HepG2 (cell line): ENCODE measurements at regions not wholly inside any gene's neighbourhood (a gene's known extent, or its start where the extent isn't known, plus 50 kb on each side); places are given as distances from the start of the nearest gene placed in this dataset.

Experiments
- ATAC-seq: fragments of 200-7000 bp; cut with Tn5 transposase; 3 replicates; pipeline ENCODE4 v1.9.1; 2020; ENCODE audit warnings: mild to moderate bottlenecking, moderate library complexity
- BruUV-seq: library from RNA; stranded (reverse); fragments of 400-500 nt; replicated peaks from 2 replicates; lab custom pipeline; 2021; lab: Mats Ljungman, UMichigan
- CTCF ChIA-PET: fragments of 300-600 bp; formaldehyde crosslinking; extraction: SDS; loops from one replicate; lab custom pipeline; 2021; ENCODE audit warnings: low total read pairs, inconsistent platforms, low intra/inter-chr PET ratio; lab: Yijun Ruan, JAX
- POLR2A ChIA-PET: fragments of 350-600 bp; sonication (Branson Sonifier 250); formaldehyde crosslinking; loops from one replicate; lab custom pipeline; 2020; ENCODE audit warnings: antibody characterized with exemption, inconsistent platforms; lab: Yijun Ruan, JAX
- DNase-seq: peaks from one replicate; pipeline ENCODE4 v3.0.0-alpha.2; 2015; ENCODE audit warnings: low spot score
- FAIRE-seq: peaks from 3 replicates; lab custom pipeline; 2011; peaks lifted over from hg19 to GRCh38; lab: Jason Lieb, UNC
- H2AFZ ChIP-seq: one replicate; pipeline ENCODE4 v1.6.1; 2011; ENCODE audit warnings: low read length, inconsistent platforms
- H3K27ac ChIP-seq: fragments of 300-600 bp; 3 replicates; pipeline ENCODE4 v1.8.0; 2011; ENCODE audit warnings: mixed run types, mild to moderate bottlenecking, mixed read lengths, low read length, inconsistent platforms; ENCODE audit not compliant: insufficient read depth; ENCODE audit errors: extremely low read length
- H3K27me3 ChIP-seq, 2 experiments: fragments of 200-600 bp in 1 of 2; 2 replicates in 1 of 2; 3 replicates in 1 of 2; pipeline versions ENCODE4 v1.6.0 to v1.8.0; 2011; ENCODE audit warnings: low read length in 2 of 2, mild to moderate bottlenecking in 2 of 2, moderate library complexity in 2 of 2, inconsistent platforms in 1 of 2; ENCODE audit not compliant: insufficient read depth in 2 of 2, control insufficient read depth in 1 of 2
- H3K36me3 ChIP-seq, 2 experiments: fragments of 200-600 bp in 1 of 2; replicated peaks in 1 of 2; 2 replicates in 1 of 2; 3 replicates in 1 of 2; pipeline versions ENCODE4 v1.5.1 to v1.8.0; 2011; ENCODE audit warnings: low read length in 2 of 2, inconsistent platforms in 1 of 2; ENCODE audit not compliant: insufficient read depth in 2 of 2, control insufficient read depth in 1 of 2
- H3K4me1 ChIP-seq: 2 replicates; pipeline ENCODE4 v1.5.1; 2012; ENCODE audit warnings: low read length, inconsistent platforms; ENCODE audit not compliant: insufficient read depth
- H3K4me2 ChIP-seq: 2 replicates; pipeline ENCODE4 v1.6.0; 2011; ENCODE audit warnings: low read depth, low read length, inconsistent platforms
- H3K4me3 ChIP-seq, 3 experiments: fragments of 200-600 bp in 1 of 3; sonication (generic), shearing (Covaris generic) in 1 of 3; replicated peaks in 1 of 3; 2 replicates each; pipeline ENCODE4 v1.5.1; 2011 to 2016; ENCODE audit warnings: low read length in 3 of 3, inconsistent platforms in 2 of 3, low read depth in 2 of 3, mild to moderate bottlenecking in 2 of 3, control low read depth in 1 of 3, mixed read lengths in 1 of 3; ENCODE audit not compliant: insufficient read depth in 1 of 3
- H3K79me2 ChIP-seq: one replicate; pipeline ENCODE4 v1.6.1; 2011; ENCODE audit warnings: low read length, inconsistent platforms; ENCODE audit not compliant: insufficient read depth
- H3K9ac ChIP-seq: 2 replicates; pipeline ENCODE4 v1.6.0; 2011; ENCODE audit warnings: mild to moderate bottlenecking, low read depth, low read length, inconsistent platforms; ENCODE audit not compliant: insufficient read depth
- H3K9me3 ChIP-seq: 2 replicates; pipeline ENCODE4 v1.5.1; 2012; ENCODE audit warnings: mild to moderate bottlenecking, low read length
- H4K20me1 ChIP-seq: 2 replicates; pipeline ENCODE4 v1.6.0; 2011; ENCODE audit warnings: inconsistent platforms, mild to moderate bottlenecking, low read length, moderate library complexity; ENCODE audit not compliant: insufficient read depth
- CBX5 ChIP-seq: sonication (generic); formaldehyde crosslinking; IDR thresholded peaks from 2 replicates; pipeline ENCODE4 v1.4.0; 2020; ENCODE audit warnings: missing genetic modification reagents, borderline replicate concordance
- NFE2 ChIP-seq: sonication (generic); formaldehyde crosslinking; IDR thresholded peaks from 2 replicates; pipeline ENCODE4 v1.4.0; 2020; ENCODE audit warnings: missing genetic modification reagents
- PPARG ChIP-seq: conservative IDR thresholded peaks from 2 replicates; pipeline ENCODE4 v1.6.1; 2016; ENCODE audit warnings: missing biosample characterization, missing genetic modification reagents
- SMARCE1 ChIP-seq: fragments of 450-650 bp; IDR thresholded peaks from 2 replicates; pipeline ENCODE4 v1.6.1; 2017; ENCODE audit warnings: borderline replicate concordance
- SSRP1 ChIP-seq: IDR thresholded peaks from 2 replicates; pipeline ENCODE4 v1.6.1; 2016; ENCODE audit warnings: control low read depth
- TARDBP ChIP-seq: sonication (generic); formaldehyde crosslinking; IDR thresholded peaks from 2 replicates; pipeline ENCODE4 v1.8.0; 2022; ENCODE audit warnings: mild to moderate bottlenecking, missing genetic modification reagents
- THAP8 ChIP-seq: sonication (generic); formaldehyde crosslinking; IDR thresholded peaks from 2 replicates; pipeline ENCODE4 v1.5.1; 2020; ENCODE audit warnings: missing genetic modification reagents, mild to moderate bottlenecking, borderline replicate concordance
- ZBTB20 ChIP-seq: sonication (generic); formaldehyde crosslinking; IDR thresholded peaks from 2 replicates; pipeline ENCODE4 v1.8.1; 2023; ENCODE audit warnings: missing genetic modification reagents, low read depth, mild to moderate bottlenecking, borderline replicate concordance
- ZBTB38 ChIP-seq: sonication (generic); formaldehyde crosslinking; IDR thresholded peaks from 2 replicates; pipeline ENCODE4 v1.5.1; 2020; ENCODE audit warnings: mild to moderate bottlenecking, missing genetic modification reagents
- ZNF558 ChIP-seq: sonication (generic); formaldehyde crosslinking; IDR thresholded peaks from 2 replicates; pipeline ENCODE4 v1.9.0; 2022; ENCODE audit warnings: mild to moderate bottlenecking, missing genetic modification reagents, borderline replicate concordance
- ZNF562 ChIP-seq: sonication (generic); formaldehyde crosslinking; IDR thresholded peaks from 2 replicates; pipeline ENCODE4 v1.8.0; 2022; ENCODE audit warnings: missing genetic modification reagents, borderline replicate concordance
- ZNF792 ChIP-seq: IDR thresholded peaks from 2 replicates; pipeline ENCODE4 v1.6.1; 2016
- ZSCAN29 ChIP-seq: sonication (generic); formaldehyde crosslinking; conservative IDR thresholded peaks from 2 replicates; pipeline ENCODE4 v1.4.0; 2020; ENCODE audit warnings: mild to moderate bottlenecking, missing genetic modification reagents
- WGBS: methylation state at CpG from one replicate; pipeline ENCODE4 v1.1.6; 2017; ENCODE audit warnings: low lambda C conversion rate; 5-methylcytosine and 5-hydroxymethylcytosine counted together
- in situ Hi-C: cut with HindIII; loops from 2 replicates; pipeline ENCODE4 v1.10.0; 2017; ENCODE audit warnings: low pct_unique_long_range_greater_than_20kb; ENCODE audit not compliant: extremely low pct_ligation_motif_present
- intact Hi-C: fragments of 100-400 bp; cut with micrococcal nuclease; formaldehyde crosslinking; loops from one replicate; pipeline ENCODE4 v1.10.0; 2022; ENCODE audit not compliant: unreplicated experiment
- TF ChIP-seq, protein P1 (sequence below): sonication (generic); formaldehyde crosslinking; IDR thresholded peaks from 2 replicates; pipeline ENCODE4 v1.5.0; 2020; ENCODE audit warnings: mild to moderate bottlenecking, missing genetic modification reagents
- TF ChIP-seq, protein P2 (sequence below): sonication (generic); formaldehyde crosslinking; IDR thresholded peaks from 2 replicates; pipeline ENCODE4 v1.4.0; 2020; ENCODE audit warnings: missing genetic modification reagents, borderline replicate concordance
- TF ChIP-seq, protein P3 (sequence below): sonication (generic); formaldehyde crosslinking; IDR thresholded peaks from 2 replicates; pipeline ENCODE4 v1.5.0; 2020; ENCODE audit warnings: missing genetic modification reagents, mild to moderate bottlenecking, borderline replicate concordance
- TF ChIP-seq, protein P4 (sequence below): sonication (generic); formaldehyde crosslinking; IDR thresholded peaks from 2 replicates; pipeline ENCODE4 v1.5.0; 2020; ENCODE audit warnings: missing genetic modification reagents

DNA sequence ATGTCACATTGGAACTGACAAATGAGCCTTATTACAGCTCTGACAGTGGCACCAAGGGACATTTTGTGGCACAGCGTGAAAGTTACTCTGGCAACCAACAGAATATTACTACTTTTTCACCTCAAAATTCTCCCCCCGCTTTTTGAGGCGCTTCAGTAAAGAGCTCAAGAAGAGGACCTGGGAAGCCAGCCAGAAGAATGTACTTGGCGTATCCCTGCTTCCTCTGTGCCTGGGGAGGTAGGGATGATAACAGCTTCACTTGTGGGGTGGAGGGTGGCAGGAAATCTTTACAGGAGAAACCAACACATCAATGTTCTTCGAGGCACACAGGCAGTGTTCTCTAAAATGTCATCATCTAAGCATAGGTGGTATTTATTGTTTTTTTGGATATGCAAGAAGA lies 624.1 kb downstream of the NR2F1-AS1 start:
- DNase-seq (no peak), FAIRE-seq (no peak), ATAC-seq (no peak)
- Histone ChIP-seq H3K4me2 (no peak overlapping the region), H2AFZ (no peak overlapping the region), H3K9me3 (peaks cover 24% of the 10 kb centered on the region), H3K36me3 (no peaks in the 10 kb centered on the region), H3K9ac (no peak overlapping the region), H3K79me2 (no peaks in the 10 kb centered on the region), H3K4me1 (no peaks in the 10 kb centered on the region), H3K27ac (no peak overlapping the region), H3K27me3 (no peaks in the 10 kb centered on the region), H4K20me1 (no peaks in the 10 kb centered on the region), H3K4me3 (no peak overlapping the region)
- ChIA-PET CTCF (no interaction called here), POLR2A (interaction anchor here (1.7 kb wide), 1 partner anchor 11 kb away, joined by 4 read pairs; no protein-coding TSS in a partner anchor)
- intact Hi-C loops, result no loop called here
- no TSS peak for BruUV-seq
- in situ Hi-C loops, result no loop called here
- WGBS, result 93% methylated on average over 5 of the region's 5 CpGs
- TF ChIP-seq CBX5 (CRISPR knock-in tag) (no peak), TARDBP (no peak), ZBTB38 (no peak), ZNF562 (CRISPR knock-in tag) (no peak), ZBTB20 (no peak), SMARCE1 (no peak), ZNF792 (CRISPR knock-in tag) (no peak), ZSCAN29 (CRISPR knock-in tag) (no peak), THAP8 (CRISPR knock-in tag) (no peak), ZNF558 (CRISPR knock-in tag) (no peak), SSRP1 (no peak), NFE2 (CRISPR knock-in tag) (no peak), PPARG (CRISPR knock-in tag) (no peak)
- TF ChIP-seq, protein P1, sequence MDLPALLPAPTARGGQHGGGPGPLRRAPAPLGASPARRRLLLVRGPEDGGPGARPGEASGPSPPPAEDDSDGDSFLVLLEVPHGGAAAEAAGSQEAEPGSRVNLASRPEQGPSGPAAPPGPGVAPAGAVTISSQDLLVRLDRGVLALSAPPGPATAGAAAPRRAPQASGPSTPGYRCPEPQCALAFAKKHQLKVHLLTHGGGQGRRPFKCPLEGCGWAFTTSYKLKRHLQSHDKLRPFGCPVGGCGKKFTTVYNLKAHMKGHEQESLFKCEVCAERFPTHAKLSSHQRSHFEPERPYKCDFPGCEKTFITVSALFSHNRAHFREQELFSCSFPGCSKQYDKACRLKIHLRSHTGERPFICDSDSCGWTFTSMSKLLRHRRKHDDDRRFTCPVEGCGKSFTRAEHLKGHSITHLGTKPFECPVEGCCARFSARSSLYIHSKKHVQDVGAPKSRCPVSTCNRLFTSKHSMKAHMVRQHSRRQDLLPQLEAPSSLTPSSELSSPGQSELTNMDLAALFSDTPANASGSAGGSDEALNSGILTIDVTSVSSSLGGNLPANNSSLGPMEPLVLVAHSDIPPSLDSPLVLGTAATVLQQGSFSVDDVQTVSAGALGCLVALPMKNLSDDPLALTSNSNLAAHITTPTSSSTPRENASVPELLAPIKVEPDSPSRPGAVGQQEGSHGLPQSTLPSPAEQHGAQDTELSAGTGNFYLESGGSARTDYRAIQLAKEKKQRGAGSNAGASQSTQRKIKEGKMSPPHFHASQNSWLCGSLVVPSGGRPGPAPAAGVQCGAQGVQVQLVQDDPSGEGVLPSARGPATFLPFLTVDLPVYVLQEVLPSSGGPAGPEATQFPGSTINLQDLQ, result no peak
- TF ChIP-seq, protein P2, sequence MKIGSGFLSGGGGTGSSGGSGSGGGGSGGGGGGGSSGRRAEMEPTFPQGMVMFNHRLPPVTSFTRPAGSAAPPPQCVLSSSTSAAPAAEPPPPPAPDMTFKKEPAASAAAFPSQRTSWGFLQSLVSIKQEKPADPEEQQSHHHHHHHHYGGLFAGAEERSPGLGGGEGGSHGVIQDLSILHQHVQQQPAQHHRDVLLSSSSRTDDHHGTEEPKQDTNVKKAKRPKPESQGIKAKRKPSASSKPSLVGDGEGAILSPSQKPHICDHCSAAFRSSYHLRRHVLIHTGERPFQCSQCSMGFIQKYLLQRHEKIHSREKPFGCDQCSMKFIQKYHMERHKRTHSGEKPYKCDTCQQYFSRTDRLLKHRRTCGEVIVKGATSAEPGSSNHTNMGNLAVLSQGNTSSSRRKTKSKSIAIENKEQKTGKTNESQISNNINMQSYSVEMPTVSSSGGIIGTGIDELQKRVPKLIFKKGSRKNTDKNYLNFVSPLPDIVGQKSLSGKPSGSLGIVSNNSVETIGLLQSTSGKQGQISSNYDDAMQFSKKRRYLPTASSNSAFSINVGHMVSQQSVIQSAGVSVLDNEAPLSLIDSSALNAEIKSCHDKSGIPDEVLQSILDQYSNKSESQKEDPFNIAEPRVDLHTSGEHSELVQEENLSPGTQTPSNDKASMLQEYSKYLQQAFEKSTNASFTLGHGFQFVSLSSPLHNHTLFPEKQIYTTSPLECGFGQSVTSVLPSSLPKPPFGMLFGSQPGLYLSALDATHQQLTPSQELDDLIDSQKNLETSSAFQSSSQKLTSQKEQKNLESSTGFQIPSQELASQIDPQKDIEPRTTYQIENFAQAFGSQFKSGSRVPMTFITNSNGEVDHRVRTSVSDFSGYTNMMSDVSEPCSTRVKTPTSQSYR, result no peak
- TF ChIP-seq, protein P3, sequence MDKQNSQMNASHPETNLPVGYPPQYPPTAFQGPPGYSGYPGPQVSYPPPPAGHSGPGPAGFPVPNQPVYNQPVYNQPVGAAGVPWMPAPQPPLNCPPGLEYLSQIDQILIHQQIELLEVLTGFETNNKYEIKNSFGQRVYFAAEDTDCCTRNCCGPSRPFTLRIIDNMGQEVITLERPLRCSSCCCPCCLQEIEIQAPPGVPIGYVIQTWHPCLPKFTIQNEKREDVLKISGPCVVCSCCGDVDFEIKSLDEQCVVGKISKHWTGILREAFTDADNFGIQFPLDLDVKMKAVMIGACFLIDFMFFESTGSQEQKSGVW (CRISPR knock-in tag), result no peak
- TF ChIP-seq, protein P4, sequence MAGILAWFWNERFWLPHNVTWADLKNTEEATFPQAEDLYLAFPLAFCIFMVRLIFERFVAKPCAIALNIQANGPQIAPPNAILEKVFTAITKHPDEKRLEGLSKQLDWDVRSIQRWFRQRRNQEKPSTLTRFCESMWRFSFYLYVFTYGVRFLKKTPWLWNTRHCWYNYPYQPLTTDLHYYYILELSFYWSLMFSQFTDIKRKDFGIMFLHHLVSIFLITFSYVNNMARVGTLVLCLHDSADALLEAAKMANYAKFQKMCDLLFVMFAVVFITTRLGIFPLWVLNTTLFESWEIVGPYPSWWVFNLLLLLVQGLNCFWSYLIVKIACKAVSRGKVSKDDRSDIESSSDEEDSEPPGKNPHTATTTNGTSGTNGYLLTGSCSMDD (CRISPR knock-in tag), result no peak
